ENCODE measurements at regions not wholly inside any gene's neighbourhood (a gene's known extent, or its start where the extent isn't known, plus 50 kb on each side); places are given as distances from the start of the nearest gene placed in this dataset.

DNA sequence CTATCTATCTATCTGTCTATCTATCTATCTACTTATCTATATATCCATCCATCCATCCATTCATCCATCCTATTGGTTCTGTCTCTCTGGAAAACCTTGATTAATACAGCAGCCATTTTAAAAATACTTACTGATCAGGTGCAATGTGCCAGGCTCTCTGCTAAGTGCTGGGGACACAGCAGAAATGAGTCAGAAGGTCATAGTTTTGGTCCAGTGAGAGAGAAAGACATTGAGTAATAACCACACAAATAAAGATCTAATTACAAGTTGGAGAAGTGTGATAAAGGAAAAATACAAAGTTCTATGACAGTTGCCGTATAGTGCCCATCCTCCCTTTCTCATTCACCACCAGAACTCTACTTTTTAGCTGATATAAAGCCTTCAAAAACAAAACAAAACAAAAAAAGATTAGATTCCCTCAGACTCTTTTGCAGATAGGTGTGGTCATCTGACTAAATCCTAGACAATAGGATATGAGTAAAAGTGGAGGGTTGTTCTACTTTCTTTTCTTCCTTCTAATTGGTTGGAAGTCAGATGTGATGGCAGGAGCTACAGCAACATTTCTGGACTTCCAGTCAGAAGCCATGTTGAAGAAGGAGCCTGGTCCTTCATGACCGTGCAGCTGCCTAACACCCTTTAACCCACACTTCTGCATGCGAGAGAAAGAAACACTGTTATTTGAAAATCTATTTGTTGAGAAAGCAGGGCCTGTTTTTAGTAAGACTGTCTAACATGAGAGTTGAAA lies 72.0 kb upstream of the TOX3 start:
- Histone ChIP-seq H3K4me2 (no peak overlapping the region), H3K27ac (no peak overlapping the region), H3K9ac (no peak overlapping the region), H4K20me1 (ENCODE audit: low read depth) (no peaks in the 10 kb centered on the region), H3K9me3 (ENCODE audit: low read depth) (no peaks in the 10 kb centered on the region), H3K4me1 (no peaks in the 10 kb centered on the region), H2AFZ (replicated peaks) (no peak overlapping the region), H3K79me2 (ENCODE audit: low read depth) (no peaks in the 10 kb centered on the region), H3K27me3 (no peaks in the 10 kb centered on the region), H3K4me3 (no peak overlapping the region), H3K36me3 (no peaks in the 10 kb centered on the region), H3F3A (ENCODE audit: low read depth) (no peaks in the 10 kb centered on the region)
- no peak overlapping the region for H3K4me3 Mint-ChIP-seq
- no peaks in the 10 kb centered on the region for H3K4me1 Mint-ChIP-seq
- H3K27ac Mint-ChIP-seq, result no peak overlapping the region
- H3K27me3 Mint-ChIP-seq (ENCODE audit: insufficient read depth, low read depth), result no peaks in the 10 kb centered on the region
- no peaks in the 10 kb centered on the region for H3K9me3 Mint-ChIP-seq
- no peak for TF ChIP-seq EZH2phosphoT487 (IDR thresholded peaks at IDR 0.05)
- TF ChIP-seq, protein P1, sequence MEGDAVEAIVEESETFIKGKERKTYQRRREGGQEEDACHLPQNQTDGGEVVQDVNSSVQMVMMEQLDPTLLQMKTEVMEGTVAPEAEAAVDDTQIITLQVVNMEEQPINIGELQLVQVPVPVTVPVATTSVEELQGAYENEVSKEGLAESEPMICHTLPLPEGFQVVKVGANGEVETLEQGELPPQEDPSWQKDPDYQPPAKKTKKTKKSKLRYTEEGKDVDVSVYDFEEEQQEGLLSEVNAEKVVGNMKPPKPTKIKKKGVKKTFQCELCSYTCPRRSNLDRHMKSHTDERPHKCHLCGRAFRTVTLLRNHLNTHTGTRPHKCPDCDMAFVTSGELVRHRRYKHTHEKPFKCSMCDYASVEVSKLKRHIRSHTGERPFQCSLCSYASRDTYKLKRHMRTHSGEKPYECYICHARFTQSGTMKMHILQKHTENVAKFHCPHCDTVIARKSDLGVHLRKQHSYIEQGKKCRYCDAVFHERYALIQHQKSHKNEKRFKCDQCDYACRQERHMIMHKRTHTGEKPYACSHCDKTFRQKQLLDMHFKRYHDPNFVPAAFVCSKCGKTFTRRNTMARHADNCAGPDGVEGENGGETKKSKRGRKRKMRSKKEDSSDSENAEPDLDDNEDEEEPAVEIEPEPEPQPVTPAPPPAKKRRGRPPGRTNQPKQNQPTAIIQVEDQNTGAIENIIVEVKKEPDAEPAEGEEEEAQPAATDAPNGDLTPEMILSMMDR (IDR thresholded peaks at IDR 0.05), result no peak
- TF ChIP-seq EZH2 (IDR thresholded peaks at IDR 0.05), result no peak
- H3K36me3 Mint-ChIP-seq, result no peaks in the 10 kb centered on the region
- no peak for DNase-seq (ENCODE audit: low spot score)

DNA sequence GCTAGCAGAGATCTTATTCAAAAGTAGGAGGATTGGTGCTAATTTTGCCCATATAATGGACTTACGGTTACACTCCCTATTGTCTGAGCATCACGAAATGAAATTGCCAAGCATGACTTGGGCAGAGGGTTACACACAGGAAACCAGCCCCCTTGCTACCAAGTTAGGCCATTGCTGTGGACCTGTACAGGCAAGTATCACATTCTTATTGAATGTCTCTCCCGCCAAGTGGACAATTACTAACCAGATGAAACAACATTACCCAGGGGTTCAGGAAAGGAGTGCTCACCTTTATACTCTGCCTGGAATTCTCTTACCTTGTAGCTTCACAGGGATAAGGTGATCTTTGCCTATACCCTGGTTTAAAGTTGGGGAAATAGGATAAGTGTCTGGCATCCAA lies 70.6 kb upstream of the TOX3 start:
- Histone ChIP-seq H3K9ac (no peak overlapping the region), H3K4me2 (no peak overlapping the region), H3K9me3 (ENCODE audit: low read depth) (no peaks in the 10 kb centered on the region), H3K79me2 (ENCODE audit: low read depth) (no peaks in the 10 kb centered on the region), H3K4me1 (no peaks in the 10 kb centered on the region), H3K27ac (no peak overlapping the region), H4K20me1 (ENCODE audit: low read depth) (no peaks in the 10 kb centered on the region), H3F3A (ENCODE audit: low read depth) (no peaks in the 10 kb centered on the region), H3K4me3 (no peak overlapping the region), H3K27me3 (no peaks in the 10 kb centered on the region), H3K36me3 (no peaks in the 10 kb centered on the region), H2AFZ (replicated peaks) (no peak overlapping the region)
- no peak overlapping the region for H3K4me3 Mint-ChIP-seq
- H3K4me1 Mint-ChIP-seq, result no peaks in the 10 kb centered on the region
- H3K27me3 Mint-ChIP-seq (ENCODE audit: insufficient read depth, low read depth), result no peaks in the 10 kb centered on the region
- H3K9me3 Mint-ChIP-seq, result no peaks in the 10 kb centered on the region
- TF ChIP-seq, protein P1 (IDR thresholded peaks at IDR 0.05), result no peak
- TF ChIP-seq EZH2phosphoT487 (IDR thresholded peaks at IDR 0.05) (no peak), EZH2 (IDR thresholded peaks at IDR 0.05) (no peak)
- H3K36me3 Mint-ChIP-seq, result no peaks in the 10 kb centered on the region
- H3K27ac Mint-ChIP-seq, result no peak overlapping the region
- DNase-seq (ENCODE audit: low spot score), result no peak

DNA sequence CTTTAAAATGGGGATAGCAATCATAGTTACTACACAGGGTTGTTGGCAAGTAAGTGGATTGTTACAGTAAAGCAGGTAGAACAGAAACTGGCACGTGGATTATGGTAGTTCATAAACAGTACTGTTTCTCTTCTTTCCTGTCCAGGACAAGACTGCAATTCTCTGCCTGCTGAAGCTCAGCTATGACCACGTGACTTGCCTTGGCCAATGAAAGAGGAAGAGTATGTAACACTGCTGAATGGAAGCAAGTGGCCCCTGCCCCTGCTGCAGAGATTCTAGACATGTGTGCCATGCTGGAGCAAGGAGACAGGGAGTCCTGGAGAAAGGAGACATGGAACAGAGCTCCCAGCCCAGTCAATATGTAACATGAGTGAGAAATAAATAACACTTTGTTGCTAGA lies 66.6 kb upstream of the TOX3 start:
- H3K36me3 ChIP-seq, result no peaks in the 10 kb centered on the region
- no peak overlapping the region for H3K27ac ChIP-seq
- no peak overlapping the region for H3K9ac ChIP-seq
- no peaks in the 10 kb centered on the region for H3K27me3 ChIP-seq
- no peaks in the 10 kb centered on the region for H3K4me1 Mint-ChIP-seq
- H3K79me2 ChIP-seq (ENCODE audit: low read depth), result no peaks in the 10 kb centered on the region
- no peaks in the 10 kb centered on the region for H3K4me1 ChIP-seq
- no peaks in the 10 kb centered on the region for H3K9me3 Mint-ChIP-seq
- H4K20me1 ChIP-seq (ENCODE audit: low read depth), result no peaks in the 10 kb centered on the region
- no peaks in the 10 kb centered on the region for H3K9me3 ChIP-seq (ENCODE audit: low read depth)
- H3K36me3 Mint-ChIP-seq, result no peaks in the 10 kb centered on the region
- H3K4me3 Mint-ChIP-seq, result no peak overlapping the region
- no peaks in the 10 kb centered on the region for H3F3A ChIP-seq (ENCODE audit: low read depth)
- no peaks in the 10 kb centered on the region for H3K27me3 Mint-ChIP-seq (ENCODE audit: insufficient read depth, low read depth)
- H3K4me3 ChIP-seq, result no peak overlapping the region
- no peak for TF ChIP-seq EZH2phosphoT487 (IDR thresholded peaks at IDR 0.05)
- no peak for TF ChIP-seq EZH2 (IDR thresholded peaks at IDR 0.05)
- TF ChIP-seq, protein P1 (IDR thresholded peaks at IDR 0.05), result no peak
- no peak overlapping the region for H3K27ac Mint-ChIP-seq
- no peak overlapping the region for H2AFZ ChIP-seq (replicated peaks)
- DNase-seq (ENCODE audit: low spot score), result no peak
- H3K4me2 ChIP-seq, result no peak overlapping the region

All from neural progenitor cell (in vitro differentiated cells).